IMR-90 (cell line): ENCODE measurements at regions not wholly inside any gene's neighbourhood (a gene's known extent, or its start where the extent isn't known, plus 50 kb on each side); places are given as distances from the start of the nearest gene placed in this dataset.

Experiments
- ATAC-seq: fragments of 200-7000 bp; cut with Tn5 transposase; 2 replicates; pipeline ENCODE4 v1.9.1; 2020; ENCODE audit warnings: low read depth, mild to moderate bottlenecking, moderate library complexity
- BruUV-seq: library from RNA; stranded (reverse); fragments of 400-500 nt; replicated peaks from 2 replicates; lab custom pipeline; 2021; lab: Mats Ljungman, UMichigan
- CTCF ChIA-PET: fragments of 300-600 bp; formaldehyde crosslinking; extraction: SDS; loops from one replicate; lab custom pipeline; 2021; ENCODE audit warnings: antibody characterized with exemption; lab: Yijun Ruan, JAX
- POLR2A ChIA-PET: fragments of 300-600 bp; sonication (Branson Sonifier 250); formaldehyde crosslinking; loops from one replicate; lab custom pipeline; 2022; ENCODE audit warnings: antibody characterized with exemption; ENCODE audit not compliant: unreplicated experiment; lab: Charles Lee
- DNase-seq: peaks from one replicate; pipeline ENCODE4 v3.0.0; 2013
- H2AFZ ChIP-seq: replicated peaks from 2 replicates; pipeline ENCODE3; 2013; ENCODE audit warnings: low read length, mild to moderate bottlenecking; ENCODE audit not compliant: poor library complexity
- H2AK5ac ChIP-seq: 2 replicates; pipeline ENCODE4 v1.6.1; 2013; ENCODE audit warnings: low read depth, low read length, inconsistent platforms
- H2AK9ac ChIP-seq: replicated peaks from 2 replicates; pipeline ENCODE3; 2013; ENCODE audit warnings: mild to moderate bottlenecking, low read depth, low read length, moderate library complexity; ENCODE audit not compliant: poor library complexity
- H2BK120ac ChIP-seq: 2 replicates; pipeline ENCODE4 v1.6.1; 2013; ENCODE audit warnings: low read depth, low read length, inconsistent platforms
- H2BK15ac ChIP-seq: 3 replicates; pipeline ENCODE4 v1.6.1; 2013; ENCODE audit warnings: low read depth, low read length, inconsistent platforms
- H2BK20ac ChIP-seq: 2 replicates; pipeline ENCODE4 v1.6.1; 2013; ENCODE audit warnings: low read depth, mild to moderate bottlenecking, inconsistent platforms, low read length, moderate library complexity
- H2BK5ac ChIP-seq: 2 replicates; pipeline ENCODE4 v1.6.1; 2013; ENCODE audit warnings: mild to moderate bottlenecking, low read depth, low read length, inconsistent platforms; ENCODE audit not compliant: poor library complexity, severe bottlenecking
- H3K14ac ChIP-seq: replicated peaks from 2 replicates; pipeline ENCODE4 v1.6.1; 2013; ENCODE audit warnings: low read depth, low read length, inconsistent platforms
- H3K18ac ChIP-seq: 2 replicates; pipeline ENCODE4 v1.6.1; 2013; ENCODE audit warnings: low read depth, low read length, control low read depth
- H3K23ac ChIP-seq: 2 replicates; pipeline ENCODE4 v1.6.1; 2013; ENCODE audit warnings: low read depth, low read length, inconsistent platforms
- H3K27ac ChIP-seq: 2 replicates; pipeline ENCODE4 v1.5.1; 2013; ENCODE audit warnings: mild to moderate bottlenecking, control low read depth, low read length; ENCODE audit not compliant: insufficient read depth
- H3K27me3 ChIP-seq: 2 replicates; pipeline ENCODE4 v1.6.1; 2013; ENCODE audit warnings: low read length; ENCODE audit not compliant: control insufficient read depth, insufficient read depth
- H3K36me3 ChIP-seq: 2 replicates; pipeline ENCODE4 v1.6.1; 2013; ENCODE audit warnings: low read length, mixed read lengths; ENCODE audit not compliant: control insufficient read depth, insufficient read depth
- H3K4ac ChIP-seq: 2 replicates; pipeline ENCODE4 v1.6.1; 2013; ENCODE audit warnings: low read depth, low read length, inconsistent platforms
- H3K4me1 ChIP-seq: 2 replicates; pipeline ENCODE4 v1.6.1; 2013; ENCODE audit warnings: low read length, mixed read lengths; ENCODE audit not compliant: control insufficient read depth, insufficient read depth
- H3K4me2 ChIP-seq: 2 replicates; pipeline ENCODE4 v1.6.1; 2013; ENCODE audit warnings: low read depth, mild to moderate bottlenecking, control low read depth, low read length, moderate library complexity
- H3K4me3 ChIP-seq: 2 replicates; pipeline ENCODE4 v1.5.1; 2013; ENCODE audit warnings: low read depth, mild to moderate bottlenecking, control low read depth, low read length, moderate library complexity; ENCODE audit not compliant: insufficient read depth
- H3K56ac ChIP-seq: 2 replicates; pipeline ENCODE4 v1.6.1; 2013; ENCODE audit warnings: low read length, inconsistent platforms; ENCODE audit not compliant: insufficient read depth; ENCODE audit errors: extremely low read depth
- H3K79me1 ChIP-seq, 2 experiments: 2 replicates each; pipeline ENCODE4 v1.6.1; 2013; ENCODE audit warnings: low read length in 2 of 2, inconsistent platforms in 1 of 2, low read depth in 1 of 2
- H3K9ac ChIP-seq: 2 replicates; pipeline ENCODE4 v1.6.1; 2013; ENCODE audit warnings: low read depth, low read length, control low read depth
- H3K9me1 ChIP-seq: 2 replicates; pipeline ENCODE4 v1.6.1; 2013; ENCODE audit warnings: low read length, inconsistent platforms; ENCODE audit not compliant: insufficient read depth
- H3K9me3 ChIP-seq: 2 replicates; pipeline ENCODE4 v1.6.1; 2013; ENCODE audit warnings: low read length; ENCODE audit not compliant: control insufficient read depth, insufficient read depth
- H4K20me1 ChIP-seq: 2 replicates; pipeline ENCODE4 v1.6.1; 2013; ENCODE audit warnings: low read length, inconsistent platforms; ENCODE audit not compliant: insufficient read depth
- H4K5ac ChIP-seq: 2 replicates; pipeline ENCODE4 v1.6.1; 2013; ENCODE audit warnings: mild to moderate bottlenecking, low read depth, low read length, control low read depth
- H4K8ac ChIP-seq, 2 experiments: 2 replicates each; pipeline ENCODE4 v1.6.1; 2013; ENCODE audit warnings: low read depth in 2 of 2, low read length in 2 of 2, control low read depth in 1 of 2, inconsistent platforms in 1 of 2
- H4K91ac ChIP-seq: 2 replicates; pipeline ENCODE4 v1.6.1; 2013; ENCODE audit warnings: low read depth, low read length, inconsistent platforms; ENCODE audit not compliant: insufficient read depth
- BHLHE40 ChIP-seq: fragments of 150-350 bp; IDR thresholded peaks from 2 replicates; pipeline ENCODE4 v1.6.1; 2016; ENCODE audit warnings: mild to moderate bottlenecking, low read depth, low read length
- CEBPB ChIP-seq: IDR thresholded peaks from 2 replicates; pipeline ENCODE4 v1.6.1; 2012; ENCODE audit warnings: low read depth, low read length, improper control_type of control experiment
- CHD1 ChIP-seq: IDR thresholded peaks from 2 replicates; pipeline ENCODE4 v1.6.1; 2012; ENCODE audit warnings: low read depth, low read length, improper control_type of control experiment
- ELK1 ChIP-seq: fragments of 150-350 bp; IDR thresholded peaks from 2 replicates; pipeline ENCODE4 v1.6.1; 2016; ENCODE audit warnings: low read depth, mild to moderate bottlenecking, low read length, moderate library complexity, borderline replicate concordance
- FOS ChIP-seq: fragments of 150-350 bp; IDR thresholded peaks from 2 replicates; pipeline ENCODE4 v1.6.1; 2016; ENCODE audit warnings: low read depth, low read length
- MAFK ChIP-seq: IDR thresholded peaks from 2 replicates; pipeline ENCODE4 v1.6.1; 2012; ENCODE audit warnings: low read depth, low read length, improper control_type of control experiment
- MAZ ChIP-seq: IDR thresholded peaks from 2 replicates; pipeline ENCODE4 v1.6.1; 2012; ENCODE audit warnings: low read depth, mild to moderate bottlenecking, low read length, improper control_type of control experiment, moderate library complexity, borderline replicate concordance
- MXI1 ChIP-seq: IDR thresholded peaks from 2 replicates; pipeline ENCODE4 v1.6.1; 2012; ENCODE audit warnings: low read depth, mild to moderate bottlenecking, low read length, moderate library complexity, borderline replicate concordance
- NFE2L2 ChIP-seq: fragments of 150-350 bp; IDR thresholded peaks from 2 replicates; pipeline ENCODE4 v1.6.1; 2016; ENCODE audit warnings: low read depth, mild to moderate bottlenecking, low read length
- POLR2A ChIP-seq: IDR thresholded peaks from 2 replicates; pipeline ENCODE4 v1.6.1; 2012; ENCODE audit warnings: mild to moderate bottlenecking, low read depth, low read length
- RAD21 ChIP-seq: IDR thresholded peaks from 2 replicates; pipeline ENCODE4 v1.6.1; 2012; ENCODE audit warnings: low read length, improper control_type of control experiment
- RCOR1 ChIP-seq: IDR thresholded peaks from 2 replicates; pipeline ENCODE4 v1.6.1; 2012; ENCODE audit warnings: mild to moderate bottlenecking, low read length, improper control_type of control experiment; ENCODE audit not compliant: insufficient replicate concordance
- RFX5 ChIP-seq: IDR thresholded peaks from 2 replicates; pipeline ENCODE4 v1.8.0; 2012; ENCODE audit warnings: low read depth, mild to moderate bottlenecking, low read length, moderate library complexity
- SMC3 ChIP-seq: fragments of 150-350 bp; IDR thresholded peaks from 2 replicates; pipeline ENCODE4 v1.6.1; 2016; ENCODE audit warnings: low read depth, mild to moderate bottlenecking, antibody characterized with exemption, low read length, moderate library complexity
- USF2 ChIP-seq: fragments of 150-350 bp; IDR thresholded peaks from 2 replicates; pipeline ENCODE4 v1.6.1; 2017; ENCODE audit warnings: mild to moderate bottlenecking, antibody characterized with exemption, low read length, low read depth
- WGBS, 2 experiments: methylation state at CpG; one replicate each; pipeline versions ENCODE4 v1.1.5 to v1.1.7; 2013; ENCODE audit warnings: missing lambda C conversion rate in 2 of 2; ENCODE audit not compliant: insufficient read length in 1 of 2; ENCODE audit errors: extremely low coverage in 2 of 2; 5-methylcytosine and 5-hydroxymethylcytosine counted together
- dilution Hi-C: fragments of 300-500 bp; cut with HindIII; formaldehyde crosslinking; loops from one replicate; pipeline ENCODE4 v1.14.3; 2018; ENCODE audit warnings: low sequenced_read_pairs; ENCODE audit not compliant: unreplicated experiment
- in situ Hi-C: fragments of 300-500 bp; cut with MboI; formaldehyde crosslinking; loops from 3 replicates; pipeline ENCODE4 v1.14.3; 2019; ENCODE audit warnings: low sequenced_read_pairs, inconsistent platforms, mixed read lengths
- intact Hi-C: fragments of 100-400 bp; cut with micrococcal nuclease; formaldehyde crosslinking; loops from 2 replicates; pipeline ENCODE4 v1.10.0; 2022

GRCh38 chr16:49094471-49094870 lies 187.2 kb downstream of the CBLN1 start:
- H3K4me3 ChIP-seq: no peak overlapping the region

More at GRCh38 chr16:49094471-49094870, 187.2 kb downstream of the CBLN1 start:
- Histone ChIP-seq H2BK20ac (no peak overlapping the region), H4K8ac (no peak overlapping the region), H3K27me3 (no peaks in the 10 kb centered on the region), H4K20me1 (no peaks in the 10 kb centered on the region), H2BK120ac (no peak overlapping the region), H3K9ac (no peak overlapping the region), H4K91ac (no peak overlapping the region), H3K18ac (no peak overlapping the region), H3K23ac (no peak overlapping the region), H3K56ac (no peak overlapping the region), H4K5ac (no peak overlapping the region), H2BK15ac (no peak overlapping the region), H2AFZ (no peak overlapping the region), H3K79me1 (no peaks in the 10 kb centered on the region), H3K9me3 (no peaks in the 10 kb centered on the region), H2AK5ac (no peak overlapping the region), H2AK9ac (no peak overlapping the region), H3K36me3 (no peaks in the 10 kb centered on the region), H3K9me1 (no peaks in the 10 kb centered on the region), H3K4ac (no peak overlapping the region), H3K14ac (no peak overlapping the region), H3K4me1 (no peaks in the 10 kb centered on the region), H3K27ac (no peak overlapping the region), H3K4me2 (no peak overlapping the region), H2BK5ac (no peak overlapping the region)
- ATAC-seq (no peak), DNase-seq (no peak)
- TF ChIP-seq MAFK: no peak
- TF ChIP-seq CEBPB: no peak
- no peak for TF ChIP-seq SMC3
- TF ChIP-seq MAZ: no peak
- no peak for TF ChIP-seq CHD1
- no peak for TF ChIP-seq POLR2A
- TF ChIP-seq BHLHE40: no peak
- no peak for TF ChIP-seq FOS
- no peak for TF ChIP-seq ELK1
- no peak for TF ChIP-seq RFX5
- TF ChIP-seq NFE2L2: no peak
- TF ChIP-seq USF2: no peak
- no peak for TF ChIP-seq RCOR1
- TF ChIP-seq MXI1: no peak
- TF ChIP-seq RAD21: no peak
- no CpG with 5 or more reads among the region's 2 CpGs for WGBS, 2 experiments
- intact Hi-C loops (no loop called here), dilution Hi-C loops (no loop called here), in situ Hi-C loops (no loop called here)
- ChIA-PET CTCF (no interaction called here), POLR2A (no interaction called here)
- no TSS peak for BruUV-seq
